GM06990 (cell line): ENCODE measurements at regions not wholly inside any gene's neighbourhood (a gene's known extent, or its start where the extent isn't known, plus 50 kb on each side); places are given as distances from the start of the nearest gene placed in this dataset.

Experiments
- DNase-seq: peaks from one replicate; pipeline ENCODE4 v3.0.0-alpha.2; 2011; ENCODE audit not compliant: insufficient read length; ENCODE audit errors: extremely low read depth
- H3K27me3 ChIP-seq: replicated peaks from 2 replicates; pipeline ENCODE4 v1.6.0; 2011; ENCODE audit warnings: low read length; ENCODE audit not compliant: control insufficient read depth, insufficient read depth
- H3K36me3 ChIP-seq: 2 replicates; pipeline ENCODE4 v1.5.1; 2011; ENCODE audit warnings: low read length; ENCODE audit not compliant: control insufficient read depth, insufficient read depth
- H3K4me3 ChIP-seq: replicated peaks from 2 replicates; pipeline ENCODE4 v1.5.1; 2011; ENCODE audit warnings: low read depth, mild to moderate bottlenecking, control low read depth, low read length
- TF ChIP-seq, protein P1 (sequence below): IDR thresholded peaks from 2 replicates; pipeline ENCODE4 v1.5.1; 2011; ENCODE audit warnings: low read length, control low read depth, mild to moderate bottlenecking, inconsistent platforms; ENCODE audit not compliant: insufficient read depth, poor library complexity, severe bottlenecking

- Histone ChIP-seq H3K27me3 (no peaks in the 10 kb centered on the region), H3K36me3 (no peaks in the 10 kb centered on the region), H3K4me3 (no peak overlapping the region)
- DNase-seq: no peak
- TF ChIP-seq, protein P1, sequence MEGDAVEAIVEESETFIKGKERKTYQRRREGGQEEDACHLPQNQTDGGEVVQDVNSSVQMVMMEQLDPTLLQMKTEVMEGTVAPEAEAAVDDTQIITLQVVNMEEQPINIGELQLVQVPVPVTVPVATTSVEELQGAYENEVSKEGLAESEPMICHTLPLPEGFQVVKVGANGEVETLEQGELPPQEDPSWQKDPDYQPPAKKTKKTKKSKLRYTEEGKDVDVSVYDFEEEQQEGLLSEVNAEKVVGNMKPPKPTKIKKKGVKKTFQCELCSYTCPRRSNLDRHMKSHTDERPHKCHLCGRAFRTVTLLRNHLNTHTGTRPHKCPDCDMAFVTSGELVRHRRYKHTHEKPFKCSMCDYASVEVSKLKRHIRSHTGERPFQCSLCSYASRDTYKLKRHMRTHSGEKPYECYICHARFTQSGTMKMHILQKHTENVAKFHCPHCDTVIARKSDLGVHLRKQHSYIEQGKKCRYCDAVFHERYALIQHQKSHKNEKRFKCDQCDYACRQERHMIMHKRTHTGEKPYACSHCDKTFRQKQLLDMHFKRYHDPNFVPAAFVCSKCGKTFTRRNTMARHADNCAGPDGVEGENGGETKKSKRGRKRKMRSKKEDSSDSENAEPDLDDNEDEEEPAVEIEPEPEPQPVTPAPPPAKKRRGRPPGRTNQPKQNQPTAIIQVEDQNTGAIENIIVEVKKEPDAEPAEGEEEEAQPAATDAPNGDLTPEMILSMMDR: no peak
Observed at GRCh38 chr10:59550061-59550460, 159.6 kb downstream of the SLC16A9 start.

DNA sequence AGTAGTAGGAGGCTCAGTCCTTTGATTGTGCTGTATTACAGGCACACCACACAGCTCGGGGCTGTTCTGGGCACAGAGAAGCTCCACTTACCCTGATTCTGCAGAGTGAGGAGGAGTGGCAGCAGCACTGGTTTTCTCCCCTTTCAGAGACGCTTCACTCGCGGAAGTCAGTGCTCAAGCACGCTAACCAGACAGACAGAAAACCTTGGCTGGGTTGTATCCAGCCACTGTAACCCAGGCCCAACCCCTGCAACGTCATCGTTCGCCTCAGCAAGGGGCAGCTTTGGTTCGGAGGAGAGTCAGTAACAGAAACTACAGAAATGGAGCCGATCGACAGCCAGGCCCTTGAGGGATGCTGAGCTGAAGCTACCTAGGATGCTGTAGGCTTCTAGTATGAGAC lies 171.0 kb downstream of the SLC16A9 start:
- H3K27me3 ChIP-seq: no peaks in the 10 kb centered on the region; the same call in 1 of the 2 replicates
- no peak for DNase-seq
- H3K36me3 ChIP-seq: no peaks in the 10 kb centered on the region
- TF ChIP-seq, protein P1: no peak
- H3K4me3 ChIP-seq: no peak overlapping the region

GRCh38 chr10:59537501-59537900 lies 172.1 kb downstream of the SLC16A9 start:
- DNase-seq: no peak

DNA sequence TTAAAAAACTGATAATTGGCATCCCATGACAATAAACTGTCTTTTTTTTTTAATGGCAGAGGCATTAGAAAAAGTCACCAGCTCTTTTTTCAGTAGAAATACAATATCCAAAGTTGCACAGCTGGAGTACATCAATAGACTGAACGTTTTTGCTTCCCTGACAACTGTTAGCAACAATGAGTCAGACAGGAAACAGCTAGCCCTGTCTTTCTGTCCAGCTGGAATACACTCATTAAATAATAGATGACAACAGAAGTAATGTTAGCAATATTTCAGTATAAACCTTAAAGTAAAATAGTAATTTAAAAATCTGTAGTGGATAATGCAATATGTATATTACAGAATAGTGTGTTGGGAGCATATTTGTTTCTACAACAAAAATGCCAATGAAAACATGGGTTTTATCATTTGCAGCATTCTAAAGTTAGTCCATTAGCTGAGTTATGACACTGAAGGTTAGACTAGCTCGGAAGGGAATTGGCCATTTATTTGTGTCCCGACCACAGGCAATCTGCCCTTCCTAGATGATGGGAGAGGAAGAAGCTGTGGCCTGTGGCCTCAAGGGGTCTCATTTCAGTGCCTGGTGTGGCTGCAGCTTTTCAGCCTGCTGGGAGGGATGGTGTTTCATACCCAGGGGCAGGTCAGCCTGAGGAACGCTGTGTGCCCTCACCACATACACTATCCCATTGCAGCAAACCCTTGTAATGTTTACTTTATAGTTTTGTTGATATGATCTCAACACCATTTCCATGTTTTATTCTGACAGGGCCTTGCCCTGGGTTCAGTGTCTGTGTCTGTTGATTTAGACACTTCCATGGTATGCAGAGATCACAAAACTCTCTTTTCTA lies 173.3 kb downstream of the SLC16A9 start:
- no peak for DNase-seq
- TF ChIP-seq, protein P1: no peak
- Histone ChIP-seq H3K27me3 (no peaks in the 10 kb centered on the region; the same call in 1 of the 2 replicates), H3K4me3 (no peak overlapping the region), H3K36me3 (no peaks in the 10 kb centered on the region)

More at GRCh38 chr10:59537501-59537900, 172.1 kb downstream of the SLC16A9 start:
- TF ChIP-seq, protein P1: no peak
- H3K4me3 ChIP-seq: no peak overlapping the region
- no peaks in the 10 kb centered on the region for H3K36me3 ChIP-seq
- no peaks in the 10 kb centered on the region; the same call in 1 of the 2 replicates for H3K27me3 ChIP-seq

GRCh38 chr10:59524348-59524747 lies 162.0 kb upstream of the FAM13C start:
- H3K27me3 ChIP-seq: no peaks in the 10 kb centered on the region
- H3K36me3 ChIP-seq: no peaks in the 10 kb centered on the region
- no peak overlapping the region for H3K4me3 ChIP-seq
- DNase-seq: no peak
- TF ChIP-seq, protein P1: no peak
